ENCODE measurements at regions not wholly inside any gene's neighbourhood (a gene's known extent, or its start where the extent isn't known, plus 50 kb on each side); places are given as distances from the start of the nearest gene placed in this dataset.

GRCh38 chr20:55615818-55616217 is 389.5 kb downstream of the CBLN4 start:
- TF ChIP-seq POLR2AphosphoS5 (IDR thresholded peaks at IDR 0.05) (no peak), CTCF (IDR thresholded peaks at IDR 0.05) (no peak)
